ENCODE measurements at regions not wholly inside any gene's neighbourhood (a gene's known extent, or its start where the extent isn't known, plus 50 kb on each side); places are given as distances from the start of the nearest gene placed in this dataset.

- Histone ChIP-seq H3K9me3 (replicated peaks; ENCODE audit: control insufficient read depth, insufficient read depth, low read length) (no peaks in the 10 kb centered on the region), H3K27ac (ENCODE audit: insufficient read depth, low read depth, low read length) (no peak overlapping the region), H3K4me2 (ENCODE audit: insufficient read depth, low read length) (no peak overlapping the region), H3K27me3 (ENCODE audit: control insufficient read depth in 2 of 2, insufficient read depth in 2 of 2, low read length in 2 of 2) (no peaks in the 10 kb centered on the region), H3K36me3 (ENCODE audit: control insufficient read depth in 2 of 2, extremely low read depth in 1 of 2, insufficient read depth in 2 of 2, low read length in 2 of 2) (no peaks in the 10 kb centered on the region), H3K79me2 (ENCODE audit: control insufficient read depth, insufficient read depth, low read length) (no peaks in the 10 kb centered on the region), H3K4me3 (replicated peaks in 1 of 3; ENCODE audit: insufficient read depth in 1 of 3, low read depth in 1 of 3, low read length in 3 of 3) (no peak overlapping the region), H3K4me1 (ENCODE audit: control insufficient read depth, extremely low read depth, insufficient read depth, low read length) (no peaks in the 10 kb centered on the region), H4K20me1 (replicated peaks; ENCODE audit: control insufficient read depth, extremely low read depth, insufficient read depth, low read length) (no peaks in the 10 kb centered on the region), H3K9ac (replicated peaks; ENCODE audit: extremely low read depth, insufficient read depth, low read length) (no peak overlapping the region), H3K9me1 (replicated peaks; ENCODE audit: control insufficient read depth, extremely low read depth, insufficient read depth, low read length) (no peaks in the 10 kb centered on the region), H2AFZ (ENCODE audit: low read depth, low read length) (no peak overlapping the region)
- no peak for TF ChIP-seq POLR2A (IDR thresholded peaks at IDR 0.05; ENCODE audit: low read depth, low read length)
- no peak for TF ChIP-seq EZH2 (IDR thresholded peaks at IDR 0.05; ENCODE audit: borderline replicate concordance, low read depth, low read length, severe bottlenecking)
- TF ChIP-seq, protein P1, sequence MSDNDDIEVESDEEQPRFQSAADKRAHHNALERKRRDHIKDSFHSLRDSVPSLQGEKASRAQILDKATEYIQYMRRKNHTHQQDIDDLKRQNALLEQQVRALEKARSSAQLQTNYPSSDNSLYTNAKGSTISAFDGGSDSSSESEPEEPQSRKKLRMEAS (IDR thresholded peaks at IDR 0.05; ENCODE audit: insufficient read depth, insufficient read length) = no peak
- no TSS peak for BruUV-seq (replicated peaks)
- FAIRE-seq = no peak
- intact Hi-C loops (cut with micrococcal nuclease) = no loop called here
- no peak for DNase-seq (ENCODE audit: low read depth, low spot score)
- ChIA-PET POLR2A (no interaction called here), CTCF (interaction anchor here (4.4 kb wide), 1 partner anchor 14 kb away, joined by 22 read pairs; no protein-coding TSS in a partner anchor)
- dilution Hi-C loops (cut with MboI; ENCODE audit: extremely low pct_ligation_motif_present, low sequenced_read_pairs) = no loop called here
These were observed 59.6 kb upstream of the EPCAM start for GRCh38 chr2:47309472-47309951.

DNA sequence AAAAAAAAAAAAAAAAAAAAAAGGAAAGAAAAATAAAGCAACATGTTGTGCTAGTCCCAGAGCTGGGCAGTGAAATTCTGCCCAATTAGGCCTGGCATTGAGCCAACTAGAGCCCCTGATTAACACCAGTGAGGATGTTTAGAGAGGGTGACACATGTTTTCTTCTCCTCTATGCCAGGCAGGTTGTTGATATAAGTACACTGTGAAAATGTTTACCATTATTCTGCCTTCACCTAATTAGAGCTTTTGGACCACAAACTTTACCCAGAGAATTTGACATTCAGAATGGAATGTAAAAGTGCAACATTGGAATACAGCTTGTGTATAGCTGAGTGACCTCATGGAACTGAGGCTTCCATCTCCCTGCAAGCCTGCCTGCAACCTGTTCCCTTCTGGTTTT lies 62.0 kb upstream of the EPCAM start:
- no peak for FAIRE-seq
- BruUV-seq (replicated peaks) = no TSS peak
- peak; percentile 7 for DNase-seq (ENCODE audit: low read depth, low spot score)
- ChIA-PET POLR2A (no interaction called here), CTCF (interaction anchor here (0.8 to 4.4 kb wide), 8 partner anchors 8 to 317 kb away, joined by 3 to 22 read pairs (median 3); no protein-coding TSS in a partner anchor)
- Histone ChIP-seq H4K20me1 (replicated peaks; ENCODE audit: control insufficient read depth, extremely low read depth, insufficient read depth, low read length) (no peaks in the 10 kb centered on the region), H3K9me1 (replicated peaks; ENCODE audit: control insufficient read depth, extremely low read depth, insufficient read depth, low read length) (no peaks in the 10 kb centered on the region), H2AFZ (ENCODE audit: low read depth, low read length) (no peak overlapping the region), H3K27me3 (ENCODE audit: control insufficient read depth in 2 of 2, insufficient read depth in 2 of 2, low read length in 2 of 2) (peaks cover 0 to 1% of the 10 kb centered on the region in 2 experiments), H3K9ac (replicated peaks; ENCODE audit: extremely low read depth, insufficient read depth, low read length) (no peak overlapping the region), H3K9me3 (replicated peaks; ENCODE audit: control insufficient read depth, insufficient read depth, low read length) (no peaks in the 10 kb centered on the region), H3K4me2 (ENCODE audit: insufficient read depth, low read length) (no peak overlapping the region), H3K36me3 (ENCODE audit: control insufficient read depth in 2 of 2, extremely low read depth in 1 of 2, insufficient read depth in 2 of 2, low read length in 2 of 2) (no peaks in the 10 kb centered on the region), H3K79me2 (ENCODE audit: control insufficient read depth, insufficient read depth, low read length) (no peaks in the 10 kb centered on the region), H3K4me1 (ENCODE audit: control insufficient read depth, extremely low read depth, insufficient read depth, low read length) (no peaks in the 10 kb centered on the region), H3K4me3 (replicated peaks in 1 of 3; ENCODE audit: insufficient read depth in 1 of 3, low read depth in 1 of 3, low read length in 3 of 3) (no peak overlapping the region), H3K27ac (ENCODE audit: insufficient read depth, low read depth, low read length) (no peak overlapping the region)
- dilution Hi-C loops (cut with MboI; ENCODE audit: extremely low pct_ligation_motif_present, low sequenced_read_pairs) (no loop called here), intact Hi-C loops (cut with micrococcal nuclease) (no loop called here)
- no peak for TF ChIP-seq FOS (IDR thresholded peaks at IDR 0.05; ENCODE audit: borderline replicate concordance, insufficient read depth, low read length)
- TF ChIP-seq EZH2 (IDR thresholded peaks at IDR 0.05; ENCODE audit: borderline replicate concordance, low read depth, low read length, severe bottlenecking) = no peak
- TF ChIP-seq, protein P1 (IDR thresholded peaks at IDR 0.05; ENCODE audit: insufficient read depth, insufficient read length) = no peak
- TF ChIP-seq MYC (IDR thresholded peaks at IDR 0.05; ENCODE audit: low read depth, low read length) = no peak
- no peak for TF ChIP-seq JUN (IDR thresholded peaks at IDR 0.05; ENCODE audit: borderline replicate concordance, insufficient read depth, insufficient read length, low read depth)
